B cell (primary cell): ENCODE measurements at regions not wholly inside any gene's neighbourhood (a gene's known extent, or its start where the extent isn't known, plus 50 kb on each side); places are given as distances from the start of the nearest gene placed in this dataset.

Experiments
- ATAC-seq: fragments of 200-7000 bp; cut with Tn5 transposase; one replicate; pipeline ENCODE4 v1.10.0; 2021; ENCODE audit warnings: low read depth, mild to moderate bottlenecking, moderate number of reproducible peaks, moderate library complexity
- CTCF ChIA-PET: fragments of 350-600 bp; sonication (Branson Sonifier 250); formaldehyde crosslinking; loops from one replicate; lab custom pipeline; 2021; ENCODE audit warnings: antibody characterized with exemption, inconsistent platforms; lab: Charles Lee
- POLR2A ChIA-PET: fragments of 350-600 bp; sonication (Branson Sonifier 250); formaldehyde crosslinking; loops from one replicate; lab custom pipeline; 2021; ENCODE audit warnings: antibody characterized with exemption; lab: Charles Lee
- DNase-seq: peaks from one replicate; pipeline ENCODE4 v3.0.0; 2013
- H2AFZ ChIP-seq: 2 replicates; pipeline ENCODE4 v1.6.1; 2012; ENCODE audit warnings: mild to moderate bottlenecking, low read depth, low read length; ENCODE audit not compliant: insufficient read depth, poor library complexity, severe bottlenecking
- H3K27ac ChIP-seq, 2 donors: 1 replicate in 1 of 2; 2 replicates in 1 of 2; pipeline ENCODE4 v1.5.1; 2012 to 2013; ENCODE audit warnings: low read length in 2 of 2, mild to moderate bottlenecking in 2 of 2, moderate library complexity in 1 of 2
- H3K27me3 ChIP-seq, 4 experiments: fragments of 200-600 bp in 1 of 4; sonication (generic) in 1 of 4; replicated peaks in 1 of 4; 1 replicate in 2 of 4; 2 replicates in 2 of 4; pipeline versions ENCODE4 v1.6.1 to v1.7.0; 2013 to 2016; ENCODE audit warnings: low read length in 3 of 4, mild to moderate bottlenecking in 2 of 4, mixed read lengths in 1 of 4, moderate library complexity in 1 of 4; ENCODE audit not compliant: insufficient read depth in 4 of 4, control insufficient read depth in 3 of 4; ENCODE audit errors: control extremely low read depth in 1 of 4
- H3K36me3 ChIP-seq, 2 experiments: replicated peaks in 1 of 2; 1 replicate in 1 of 2; 2 replicates in 1 of 2; pipeline versions ENCODE4 v1.6.1 to v1.7.1; 2013; ENCODE audit warnings: low read length in 1 of 2; ENCODE audit not compliant: insufficient read depth in 2 of 2, control insufficient read depth in 1 of 2; ENCODE audit errors: control extremely low read depth in 1 of 2, extremely low read depth in 1 of 2
- H3K4me1 ChIP-seq, 2 donors: fragments of 200-600 bp in 1 of 2; sonication (generic) in 1 of 2; 1 replicate in 1 of 2; 2 replicates in 1 of 2; pipeline versions ENCODE4 v1.5.1 to v1.6.1; 2013 to 2017; ENCODE audit warnings: low read length in 2 of 2; ENCODE audit not compliant: control insufficient read depth in 2 of 2, insufficient read depth in 2 of 2
- H3K4me2 ChIP-seq: replicated peaks from 2 replicates; pipeline ENCODE3; 2012; ENCODE audit warnings: mild to moderate bottlenecking, low read depth, low read length; ENCODE audit not compliant: poor library complexity, severe bottlenecking
- H3K4me3 ChIP-seq, 5 experiments: fragments of 200-600 bp in 1 of 5; sonication (generic) in 1 of 5; 1 replicate in 3 of 5; 2 replicates in 2 of 5; pipeline versions ENCODE4 v1.5.1 to v1.7.0; 2011 to 2016; ENCODE audit warnings: low read length in 4 of 5, mild to moderate bottlenecking in 4 of 5, low read depth in 2 of 5, control low read depth in 1 of 5, moderate library complexity in 1 of 5; ENCODE audit not compliant: insufficient read depth in 1 of 5; ENCODE audit errors: control extremely low read depth in 1 of 5, extremely low read depth in 1 of 5
- H3K79me2 ChIP-seq: fragments of 200-600 bp; sonication (generic); one replicate; pipeline ENCODE4 v1.6.0; 2016; ENCODE audit warnings: low read length; ENCODE audit not compliant: control insufficient read depth, insufficient read depth
- H3K9ac ChIP-seq: fragments of 200-600 bp; sonication (generic); 2 replicates; pipeline ENCODE4 v1.6.1; 2017; ENCODE audit warnings: mild to moderate bottlenecking, low read length, moderate library complexity
- H3K9me3 ChIP-seq, 3 donors: one replicate each; pipeline versions ENCODE4 v1.6.1 to v1.7.1; 2013; ENCODE audit warnings: low read length in 2 of 3; ENCODE audit not compliant: control insufficient read depth in 2 of 3, insufficient read depth in 1 of 3; ENCODE audit errors: control extremely low read depth in 1 of 3
- H4K20me1 ChIP-seq: 2 replicates; pipeline ENCODE4 v1.6.0; 2012; ENCODE audit warnings: mild to moderate bottlenecking, low read length; ENCODE audit not compliant: insufficient read depth, control insufficient read depth, poor library complexity, severe bottlenecking
- H3K27ac Mint-ChIP-seq: one replicate; pipeline ENCODE4 v1.8.0; 2021; ENCODE audit warnings: mixed read lengths
- H3K27me3 Mint-ChIP-seq: one replicate; pipeline ENCODE4 v1.8.0; 2021; ENCODE audit warnings: mixed read lengths
- H3K4me1 Mint-ChIP-seq: one replicate; pipeline ENCODE4 v1.8.0; 2021; ENCODE audit warnings: mixed read lengths
- H3K4me3 Mint-ChIP-seq: one replicate; pipeline ENCODE4 v1.8.0; 2021; ENCODE audit warnings: mixed read lengths
- H3K9me3 Mint-ChIP-seq: one replicate; pipeline ENCODE4 v1.8.0; 2022; ENCODE audit warnings: mixed read lengths; ENCODE audit not compliant: insufficient read depth
- EZH2 ChIP-seq: IDR thresholded peaks from 2 replicates; pipeline ENCODE4 v1.6.1; 2012; ENCODE audit warnings: borderline replicate concordance, low read depth, mild to moderate bottlenecking, moderate library complexity, low read length; ENCODE audit not compliant: insufficient read depth, poor library complexity, severe bottlenecking
- WGBS: methylation state at CpG from one replicate; pipeline ENCODE4 v1.1.5; 2013; ENCODE audit warnings: missing lambda C conversion rate; ENCODE audit not compliant: insufficient coverage; 5-methylcytosine and 5-hydroxymethylcytosine counted together
- intact Hi-C: fragments of 100-400 bp; cut with micrococcal nuclease; formaldehyde crosslinking; loops from one replicate; pipeline ENCODE4 v1.10.0; 2022
- TF ChIP-seq, protein P1 (sequence below): fragments of 200-600 bp; IDR thresholded peaks from one replicate; pipeline ENCODE4 v1.8.0; 2022; ENCODE audit warnings: antibody characterized with exemption, mild to moderate bottlenecking

DNA sequence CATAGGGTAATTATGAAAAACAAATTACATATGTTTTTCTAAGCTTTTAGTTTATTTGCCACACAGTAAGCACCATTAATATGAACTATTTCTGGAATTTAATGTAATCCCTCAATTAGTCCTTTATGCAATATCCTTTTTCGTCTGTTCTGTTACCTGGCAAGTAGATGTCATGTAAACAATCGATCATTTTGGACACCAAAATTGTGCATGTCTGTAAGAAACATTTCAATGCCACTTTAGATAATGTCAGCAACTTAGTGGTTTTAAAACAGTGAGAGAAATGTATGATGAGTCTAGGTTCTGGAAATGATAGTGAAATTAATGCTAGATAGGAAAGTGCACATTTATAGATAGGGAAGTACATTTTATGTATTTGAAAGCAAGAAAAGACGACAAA lies 986.6 kb downstream of the ZPLD1 start:
- H3K9ac ChIP-seq = no peak overlapping the region
- CTCF ChIA-PET = no interaction called here
- Mint-ChIP-seq H3K27ac (no peak overlapping the region), H3K27me3 (no peaks in the 10 kb centered on the region), H3K9me3 (no peaks in the 10 kb centered on the region), H3K4me1 (no peaks in the 10 kb centered on the region), H3K4me3 (no peak overlapping the region)
- ATAC-seq (no peak), DNase-seq (no peak)
- intact Hi-C loops = no loop called here
- no peaks in the 10 kb centered on the region for H3K9me3 ChIP-seq
- no peaks in the 10 kb centered on the region for H3K79me2 ChIP-seq
- POLR2A ChIA-PET = no interaction called here
- H3K27ac ChIP-seq = no peak overlapping the region
- 100% methylated on average over 1 of the region's 3 CpGs for WGBS
- no peaks in the 10 kb centered on the region for H3K27me3 ChIP-seq
- H2AFZ ChIP-seq = no peak overlapping the region
- TF ChIP-seq EZH2 = no peak
- TF ChIP-seq, protein P1, sequence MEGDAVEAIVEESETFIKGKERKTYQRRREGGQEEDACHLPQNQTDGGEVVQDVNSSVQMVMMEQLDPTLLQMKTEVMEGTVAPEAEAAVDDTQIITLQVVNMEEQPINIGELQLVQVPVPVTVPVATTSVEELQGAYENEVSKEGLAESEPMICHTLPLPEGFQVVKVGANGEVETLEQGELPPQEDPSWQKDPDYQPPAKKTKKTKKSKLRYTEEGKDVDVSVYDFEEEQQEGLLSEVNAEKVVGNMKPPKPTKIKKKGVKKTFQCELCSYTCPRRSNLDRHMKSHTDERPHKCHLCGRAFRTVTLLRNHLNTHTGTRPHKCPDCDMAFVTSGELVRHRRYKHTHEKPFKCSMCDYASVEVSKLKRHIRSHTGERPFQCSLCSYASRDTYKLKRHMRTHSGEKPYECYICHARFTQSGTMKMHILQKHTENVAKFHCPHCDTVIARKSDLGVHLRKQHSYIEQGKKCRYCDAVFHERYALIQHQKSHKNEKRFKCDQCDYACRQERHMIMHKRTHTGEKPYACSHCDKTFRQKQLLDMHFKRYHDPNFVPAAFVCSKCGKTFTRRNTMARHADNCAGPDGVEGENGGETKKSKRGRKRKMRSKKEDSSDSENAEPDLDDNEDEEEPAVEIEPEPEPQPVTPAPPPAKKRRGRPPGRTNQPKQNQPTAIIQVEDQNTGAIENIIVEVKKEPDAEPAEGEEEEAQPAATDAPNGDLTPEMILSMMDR = no peak
- no peak overlapping the region for H3K4me2 ChIP-seq
- H3K4me1 ChIP-seq = no peaks in the 10 kb centered on the region
- no peaks in the 10 kb centered on the region for H3K36me3 ChIP-seq
- H3K4me3 ChIP-seq = no peak overlapping the region
- H4K20me1 ChIP-seq = no peaks in the 10 kb centered on the region

DNA sequence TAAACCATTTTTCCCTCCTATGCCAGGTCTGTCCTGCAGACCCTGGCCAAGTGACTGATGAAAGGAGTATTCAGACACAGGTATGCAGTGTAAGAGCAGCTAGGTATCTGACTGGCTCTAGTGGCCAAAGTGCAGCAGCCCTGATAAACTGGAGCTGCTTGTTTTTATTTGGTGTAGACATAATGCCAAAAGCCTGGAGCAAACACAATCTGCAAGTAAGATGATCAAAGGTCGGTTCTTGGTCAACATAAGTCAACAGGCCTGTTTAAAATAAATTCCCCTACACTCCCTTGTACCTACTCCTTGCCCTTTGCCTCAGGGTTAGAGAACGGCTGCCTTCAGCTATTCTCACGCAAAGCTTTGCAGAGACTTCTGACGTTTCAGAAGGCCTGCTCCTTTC lies 1003.1 kb downstream of the ZPLD1 start:
- H3K27me3 Mint-ChIP-seq = no peaks in the 10 kb centered on the region
- no peak for DNase-seq
- Histone ChIP-seq H3K79me2 (no peaks in the 10 kb centered on the region), H3K4me1 (no peaks in the 10 kb centered on the region), H3K4me3 (no peak overlapping the region), H3K9me3 (peaks cover 0 to 8% (median 3%) of the 10 kb centered on the region in 3 donors), H3K4me2 (no peak overlapping the region), H3K9ac (no peak overlapping the region), H3K27me3 (no peaks in the 10 kb centered on the region), H2AFZ (no peak overlapping the region), H3K36me3 (no peaks in the 10 kb centered on the region), H3K27ac (no peak overlapping the region), H4K20me1 (no peaks in the 10 kb centered on the region)
- peaks cover 7% of the 10 kb centered on the region for H3K9me3 Mint-ChIP-seq
- ATAC-seq = no peak
- WGBS = 90% methylated on average over 4 of the region's 4 CpGs
- intact Hi-C loops = no loop called here
- H3K27ac Mint-ChIP-seq = no peak overlapping the region
- CTCF ChIA-PET = no interaction called here
- no peaks in the 10 kb centered on the region for H3K4me1 Mint-ChIP-seq
- H3K4me3 Mint-ChIP-seq = no peak overlapping the region
- POLR2A ChIA-PET = no interaction called here
- TF ChIP-seq EZH2 = no peak
- TF ChIP-seq, protein P1 = no peak
